GM18907 (cell line): ENCODE measurements at regions not wholly inside any gene's neighbourhood (a gene's known extent, or its start where the extent isn't known, plus 50 kb on each side); places are given as distances from the start of the nearest gene placed in this dataset.
"Not testable (repeated sequence)": the region's sequence is repeated elsewhere in the genome, so short reads cannot be mapped to it uniquely, and the experiment has no call there.

Experiments used
- ATAC-seq: cut with Tn5 transposase; IDR thresholded peaks from one replicate; pipeline ENCODE4 v1.9.1; 2021; ENCODE audit warnings: mild to moderate bottlenecking, moderate library complexity; ENCODE audit not compliant: unreplicated experiment

GRCh38 chr3:140863580-140864009 lies 78.0 kb upstream of the SLC25A36 start:
- no peak for ATAC-seq

- no peak for ATAC-seq
Observed at GRCh38 chr3:140870351-140870750, 71.3 kb upstream of the SLC25A36 start.

- no peak for ATAC-seq
Observed at GRCh38 chr3:140871022-140871421, 70.6 kb upstream of the SLC25A36 start.

GRCh38 chr3:140872165-140872564 lies 69.5 kb upstream of the SLC25A36 start:
- ATAC-seq: not testable (repeated sequence)

GRCh38 chr3:140883428-140884040 lies 58.1 kb upstream of the SLC25A36 start:
- no peak for ATAC-seq

- not testable (repeated sequence) for ATAC-seq
Observed at GRCh38 chr3:140885697-140886096, 55.9 kb upstream of the SLC25A36 start.
